SU-DHL-6 (cell line): ENCODE measurements at regions not wholly inside any gene's neighbourhood (a gene's known extent, or its start where the extent isn't known, plus 50 kb on each side); places are given as distances from the start of the nearest gene placed in this dataset.
"Not testable (repeated sequence)": the region's sequence is repeated elsewhere in the genome, so short reads cannot be mapped to it uniquely, and the experiment has no call there.

Source experiments
- H2AFZ ChIP-seq: fragments of 200-600 bp; sonication (generic); 2 replicates; pipeline ENCODE4 v1.6.1; 2014; ENCODE audit warnings: low read depth, mild to moderate bottlenecking, moderate library complexity, mixed read lengths, antibody characterized with exemption, low read length; ENCODE audit not compliant: severe bottlenecking
- H3F3A ChIP-seq: fragments of 200-600 bp; shearing (Covaris generic); 2 replicates; pipeline ENCODE4 v1.6.0; 2016; ENCODE audit warnings: antibody characterized with exemption, mild to moderate bottlenecking; ENCODE audit not compliant: insufficient read depth
- H3K27ac ChIP-seq: fragments of 200-600 bp; sonication (generic); 2 replicates; pipeline ENCODE4 v1.5.1; 2016; ENCODE audit warnings: low read depth, mild to moderate bottlenecking, low read length, moderate library complexity, mixed read lengths
- H3K27me3 ChIP-seq: fragments of 200-600 bp; sonication (generic), shearing (Covaris generic); 2 replicates; pipeline ENCODE4 v1.6.0; 2014; ENCODE audit warnings: mild to moderate bottlenecking, low read length
- H3K36me3 ChIP-seq: fragments of 200-600 bp; sonication (generic); 2 replicates; pipeline ENCODE4 v1.6.1; 2014; ENCODE audit warnings: mild to moderate bottlenecking, low read length, mixed read lengths
- H3K4me2 ChIP-seq: fragments of 300-600, 200-600 bp; shearing (Covaris generic), sonication (generic); 2 replicates; pipeline ENCODE4 v1.6.0; 2014; ENCODE audit warnings: low read length, low read depth, mild to moderate bottlenecking; ENCODE audit not compliant: poor library complexity, severe bottlenecking
- H3K4me3 ChIP-seq: fragments of 200-600 bp; sonication (generic); 2 replicates; pipeline ENCODE4 v1.5.1; 2014; ENCODE audit warnings: antibody characterized with exemption, low read length, mild to moderate bottlenecking, mixed read lengths; ENCODE audit not compliant: insufficient read depth, poor library complexity, severe bottlenecking
- H3K79me2 ChIP-seq: fragments of 200-600 bp; sonication (generic); 2 replicates; pipeline ENCODE4 v1.6.1; 2014; ENCODE audit warnings: mild to moderate bottlenecking, low read length, moderate library complexity; ENCODE audit not compliant: insufficient read depth
- H3K9ac ChIP-seq: fragments of 200-600 bp; sonication (generic); 2 replicates; pipeline ENCODE4 v1.7.0; 2014; ENCODE audit warnings: mild to moderate bottlenecking, low read length
- H3K9me2 ChIP-seq: fragments of 200-600 bp; sonication (generic); replicated peaks from 2 replicates; pipeline ENCODE4 v1.6.1; 2014; ENCODE audit warnings: low read length; ENCODE audit not compliant: insufficient read depth
- H3K9me3 ChIP-seq: fragments of 200-600 bp; sonication (generic); 2 replicates; pipeline ENCODE4 v1.6.1; 2014; ENCODE audit warnings: low read length, mixed read lengths; ENCODE audit not compliant: insufficient read depth
- H4K20me1 ChIP-seq: fragments of 200-600 bp; sonication (generic); 2 replicates; pipeline ENCODE4 v1.6.1; 2014; ENCODE audit warnings: low read depth, mild to moderate bottlenecking, antibody characterized with exemption, low read length, moderate library complexity, mixed read lengths
- EZH2phosphoT487 ChIP-seq: fragments of 200-600 bp; sonication (generic), shearing (Covaris generic); conservative IDR thresholded peaks from 2 replicates; pipeline ENCODE4 v1.6.1; 2018; ENCODE audit warnings: mild to moderate bottlenecking, antibody characterized with exemption, low read length, moderate library complexity, mixed read lengths
- TF ChIP-seq, protein P1 (sequence below): fragments of 200-600 bp; sonication (generic); IDR thresholded peaks from one replicate; pipeline ENCODE4 v1.5.1; 2017; ENCODE audit warnings: antibody characterized with exemption, mild to moderate bottlenecking, low read length, moderate library complexity; ENCODE audit not compliant: insufficient read depth, poor library complexity, severe bottlenecking

DNA sequence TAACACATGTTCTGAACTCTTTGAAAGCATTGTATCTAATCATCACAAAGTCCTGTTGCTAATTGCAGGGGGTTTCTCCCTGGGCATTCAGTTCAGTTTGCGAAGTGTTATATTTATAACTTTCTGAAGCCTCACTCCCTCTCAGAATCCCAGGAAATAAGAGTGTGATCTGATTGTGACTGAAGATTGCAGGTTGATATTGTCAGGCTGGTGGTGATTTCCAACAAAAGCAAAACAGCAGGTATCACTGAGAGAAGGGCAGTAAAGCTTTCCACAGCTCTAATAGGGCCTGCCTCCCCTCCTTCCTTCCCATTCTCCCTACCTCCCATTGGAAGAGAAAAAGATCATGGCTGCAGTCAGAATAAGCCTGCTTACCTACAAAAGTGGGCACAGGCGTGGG lies 466.7 kb upstream of the FSHR start:
- H3K9ac ChIP-seq = no peak overlapping the region
- no peaks in the 10 kb centered on the region for H3F3A ChIP-seq
- H3K9me2 ChIP-seq = no peaks in the 10 kb centered on the region
- H4K20me1 ChIP-seq = no peaks in the 10 kb centered on the region
- H3K9me3 ChIP-seq = no peaks in the 10 kb centered on the region
- H3K4me2 ChIP-seq = no peak overlapping the region
- H2AFZ ChIP-seq = no peak overlapping the region
- no peaks in the 10 kb centered on the region for H3K36me3 ChIP-seq
- TF ChIP-seq EZH2phosphoT487 = no peak
- TF ChIP-seq, protein P1, sequence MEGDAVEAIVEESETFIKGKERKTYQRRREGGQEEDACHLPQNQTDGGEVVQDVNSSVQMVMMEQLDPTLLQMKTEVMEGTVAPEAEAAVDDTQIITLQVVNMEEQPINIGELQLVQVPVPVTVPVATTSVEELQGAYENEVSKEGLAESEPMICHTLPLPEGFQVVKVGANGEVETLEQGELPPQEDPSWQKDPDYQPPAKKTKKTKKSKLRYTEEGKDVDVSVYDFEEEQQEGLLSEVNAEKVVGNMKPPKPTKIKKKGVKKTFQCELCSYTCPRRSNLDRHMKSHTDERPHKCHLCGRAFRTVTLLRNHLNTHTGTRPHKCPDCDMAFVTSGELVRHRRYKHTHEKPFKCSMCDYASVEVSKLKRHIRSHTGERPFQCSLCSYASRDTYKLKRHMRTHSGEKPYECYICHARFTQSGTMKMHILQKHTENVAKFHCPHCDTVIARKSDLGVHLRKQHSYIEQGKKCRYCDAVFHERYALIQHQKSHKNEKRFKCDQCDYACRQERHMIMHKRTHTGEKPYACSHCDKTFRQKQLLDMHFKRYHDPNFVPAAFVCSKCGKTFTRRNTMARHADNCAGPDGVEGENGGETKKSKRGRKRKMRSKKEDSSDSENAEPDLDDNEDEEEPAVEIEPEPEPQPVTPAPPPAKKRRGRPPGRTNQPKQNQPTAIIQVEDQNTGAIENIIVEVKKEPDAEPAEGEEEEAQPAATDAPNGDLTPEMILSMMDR = no peak
- no peak overlapping the region for H3K27ac ChIP-seq
- no peak overlapping the region for H3K4me3 ChIP-seq
- no peaks in the 10 kb centered on the region for H3K79me2 ChIP-seq
- no peaks in the 10 kb centered on the region for H3K27me3 ChIP-seq

DNA sequence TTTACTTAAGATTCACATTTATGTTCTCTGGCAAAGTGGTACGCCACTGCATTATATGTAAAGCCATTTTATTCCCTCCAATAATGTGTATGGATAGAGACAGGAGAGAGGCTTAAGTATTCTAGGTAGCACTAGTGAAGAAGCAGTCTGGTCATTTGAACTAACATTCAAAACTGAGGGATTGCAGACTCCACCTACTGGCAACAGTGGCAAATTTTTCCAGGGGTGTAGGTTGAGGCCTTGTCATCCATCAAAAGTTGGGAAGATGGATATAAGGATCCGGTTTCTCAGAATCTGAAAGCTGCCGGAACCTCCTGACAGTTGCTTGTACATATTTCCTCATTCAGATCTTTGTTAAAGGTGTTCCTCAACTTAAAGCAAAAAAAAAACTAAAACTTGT lies 465.5 kb upstream of the FSHR start:
- Histone ChIP-seq H3K79me2 (no peaks in the 10 kb centered on the region), H3F3A (no peaks in the 10 kb centered on the region), H3K36me3 (no peaks in the 10 kb centered on the region), H2AFZ (no peak overlapping the region), H3K4me3 (no peak overlapping the region), H3K9me2 (no peaks in the 10 kb centered on the region), H3K9ac (no peak overlapping the region), H3K9me3 (no peaks in the 10 kb centered on the region), H3K27ac (no peak overlapping the region), H3K27me3 (no peaks in the 10 kb centered on the region), H3K4me2 (no peak overlapping the region), H4K20me1 (no peaks in the 10 kb centered on the region)
- TF ChIP-seq EZH2phosphoT487 = no peak
- TF ChIP-seq, protein P1 = no peak

DNA sequence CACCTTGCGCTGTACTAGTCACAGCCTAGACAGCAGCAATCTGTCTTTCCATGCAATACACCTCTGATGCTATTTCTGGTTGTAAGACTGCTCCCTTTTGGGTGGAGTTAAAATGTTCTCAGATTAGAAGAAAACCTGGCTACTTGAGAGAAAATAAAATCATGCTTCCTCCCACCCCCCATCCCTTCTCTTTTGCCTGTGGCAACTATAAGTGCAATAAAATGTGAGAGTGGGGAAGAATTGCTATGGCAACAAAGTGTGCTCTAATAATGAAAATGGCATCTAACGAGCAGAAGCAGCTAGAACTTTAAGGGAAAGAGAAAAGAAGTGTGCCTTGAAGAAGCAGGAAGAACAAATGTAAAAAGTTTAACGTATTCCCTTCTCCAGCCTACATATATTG lies 464.2 kb upstream of the FSHR start:
- Histone ChIP-seq H3K27me3 (no peaks in the 10 kb centered on the region), H2AFZ (no peak overlapping the region), H3K4me3 (no peak overlapping the region), H4K20me1 (no peaks in the 10 kb centered on the region), H3K27ac (no peak overlapping the region), H3K9me2 (no peaks in the 10 kb centered on the region), H3K9ac (no peak overlapping the region), H3K79me2 (no peaks in the 10 kb centered on the region), H3K9me3 (no peaks in the 10 kb centered on the region), H3K4me2 (no peak overlapping the region), H3F3A (no peaks in the 10 kb centered on the region), H3K36me3 (no peaks in the 10 kb centered on the region)
- no peak for TF ChIP-seq EZH2phosphoT487
- TF ChIP-seq, protein P1 = no peak

DNA sequence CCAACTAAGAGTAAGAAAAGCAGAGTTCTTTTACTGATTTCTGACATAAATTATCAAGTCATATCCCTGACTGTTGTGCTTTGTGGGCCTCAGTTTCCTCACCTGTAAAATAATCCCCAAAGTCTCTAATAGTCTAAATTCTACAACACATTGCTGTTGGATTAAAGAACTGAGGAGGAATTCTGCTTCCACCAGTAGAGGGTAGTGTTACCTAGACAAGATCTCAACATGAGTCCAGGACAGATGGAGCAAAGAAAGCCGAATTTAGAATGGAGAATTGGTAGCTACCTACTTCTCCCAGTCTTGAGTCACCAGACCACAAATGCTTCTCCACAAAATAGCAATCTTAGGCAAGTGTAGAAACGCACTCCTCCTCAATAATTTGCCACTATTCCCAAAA lies 462.5 kb upstream of the FSHR start:
- H3K79me2 ChIP-seq = no peaks in the 10 kb centered on the region
- no peak overlapping the region for H3K9ac ChIP-seq
- H3K9me3 ChIP-seq = no peaks in the 10 kb centered on the region
- no peaks in the 10 kb centered on the region for H3K9me2 ChIP-seq
- TF ChIP-seq, protein P1 = no peak
- no peak for TF ChIP-seq EZH2phosphoT487
- H3K27ac ChIP-seq = no peak overlapping the region
- H3F3A ChIP-seq = no peaks in the 10 kb centered on the region
- no peaks in the 10 kb centered on the region for H4K20me1 ChIP-seq
- H3K4me2 ChIP-seq = no peak overlapping the region
- H3K27me3 ChIP-seq = no peaks in the 10 kb centered on the region
- H3K4me3 ChIP-seq = no peak overlapping the region
- no peak overlapping the region for H2AFZ ChIP-seq
- no peaks in the 10 kb centered on the region for H3K36me3 ChIP-seq

DNA sequence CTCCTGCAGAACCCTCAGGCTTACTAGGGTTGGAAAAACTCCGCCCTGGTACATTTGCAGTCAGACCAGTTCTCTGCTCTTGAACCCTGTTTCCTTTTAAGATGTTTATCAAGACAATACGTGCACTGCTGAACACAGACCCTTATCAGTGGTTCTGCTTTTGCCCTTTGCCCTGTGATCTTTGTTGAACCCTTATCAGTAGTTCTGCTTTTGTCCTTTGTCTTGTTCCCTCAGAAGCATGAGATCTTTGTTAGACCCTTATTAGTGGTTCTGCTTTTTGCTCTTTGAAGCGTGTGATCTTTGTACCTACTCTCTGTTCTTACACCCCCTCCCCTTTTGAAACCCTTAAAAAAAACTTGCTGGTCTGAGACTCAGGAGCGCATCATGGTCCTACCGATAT lies 457.5 kb upstream of the FSHR start:
- not testable (repeated sequence) for H3K79me2 ChIP-seq, H3K36me3 ChIP-seq, H3K9me2 ChIP-seq, H3K9me3 ChIP-seq, H3K9ac ChIP-seq, H4K20me1 ChIP-seq, H2AFZ ChIP-seq, H3K27me3 ChIP-seq, H3F3A ChIP-seq, H3K4me3 ChIP-seq, H3K4me2 ChIP-seq, H3K27ac ChIP-seq
